ENCODE measurements at regions not wholly inside any gene's neighbourhood (a gene's known extent, or its start where the extent isn't known, plus 50 kb on each side); places are given as distances from the start of the nearest gene placed in this dataset.

DNA sequence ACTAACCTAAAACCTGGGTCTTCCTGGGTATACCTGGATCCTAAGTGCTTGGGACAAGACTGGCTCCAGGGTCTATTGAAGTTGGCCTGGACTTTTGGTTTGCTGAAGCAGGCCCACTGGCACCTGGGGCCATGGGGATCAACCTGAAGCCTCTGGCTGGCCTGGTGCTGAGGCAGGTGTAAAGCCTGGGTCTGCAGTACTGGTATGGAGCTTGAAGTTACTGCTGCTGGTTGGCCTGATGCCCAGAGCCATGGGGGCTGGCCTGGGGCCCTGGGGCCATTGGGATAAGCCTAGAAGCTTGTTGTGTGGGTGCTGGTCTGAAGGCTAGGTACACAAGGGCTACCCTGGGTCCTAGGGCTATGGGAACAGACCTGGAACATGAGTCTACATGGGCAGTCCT is 743.2 kb upstream of the GRIA3 start:
- Histone ChIP-seq H3K36me3 (ENCODE audit: control insufficient read depth, insufficient read depth, low read length) (no peaks in the 10 kb centered on the region), H3K4me3 (ENCODE audit: low read depth, low read length) (no peak overlapping the region), H3K27me3 (ENCODE audit: control insufficient read depth, insufficient read depth, low read length) (no peaks in the 10 kb centered on the region)
- FAIRE-seq (no peak), DNase-seq (ENCODE audit: low read depth) (no peak)
- no peak for TF ChIP-seq CTCF (IDR thresholded peaks at IDR 0.05; ENCODE audit: insufficient read depth, low read length, severe bottlenecking)

- TF ChIP-seq CTCF (IDR thresholded peaks at IDR 0.05; ENCODE audit: insufficient read depth, low read length, severe bottlenecking): no peak
- Histone ChIP-seq H3K36me3 (ENCODE audit: control insufficient read depth, insufficient read depth, low read length) (no peaks in the 10 kb centered on the region), H3K27me3 (ENCODE audit: control insufficient read depth, insufficient read depth, low read length) (no peaks in the 10 kb centered on the region), H3K4me3 (ENCODE audit: low read depth, low read length) (no peak overlapping the region)
- no peak for DNase-seq (ENCODE audit: low read depth)
- no peak for FAIRE-seq
Observed at GRCh38 chrX:122441451-122441850, 742.6 kb upstream of the GRIA3 start.

DNA sequence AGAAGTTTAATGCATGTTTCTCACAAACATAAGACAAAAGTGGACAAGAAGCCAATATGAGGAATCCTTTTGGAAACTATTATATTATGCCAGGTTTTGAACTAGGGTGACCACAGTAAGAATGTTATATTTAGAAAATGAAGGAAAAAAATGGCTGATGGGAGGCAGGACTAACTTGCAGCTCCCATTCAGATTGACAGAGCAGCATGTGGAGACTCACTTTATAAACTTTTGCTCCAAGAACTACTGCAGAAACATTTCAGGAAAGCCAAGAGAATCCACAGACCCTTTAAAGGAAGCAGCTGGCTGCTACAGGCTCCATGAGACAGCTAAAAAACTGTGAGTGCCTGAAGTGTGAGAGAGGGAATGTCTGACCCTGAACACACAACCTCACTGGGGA is 738.6 kb upstream of the GRIA3 start:
- no peak for DNase-seq (ENCODE audit: low read depth)
- Histone ChIP-seq H3K36me3 (ENCODE audit: control insufficient read depth, insufficient read depth, low read length) (no peaks in the 10 kb centered on the region), H3K27me3 (ENCODE audit: control insufficient read depth, insufficient read depth, low read length) (no peaks in the 10 kb centered on the region), H3K4me3 (ENCODE audit: low read depth, low read length) (no peak overlapping the region)
- TF ChIP-seq CTCF (IDR thresholded peaks at IDR 0.05; ENCODE audit: insufficient read depth, low read length, severe bottlenecking): no peak
- FAIRE-seq: no peak

GRCh38 chrX:122464341-122464740 is 719.7 kb upstream of the GRIA3 start:
- DNase-seq (ENCODE audit: low read depth) (no peak), FAIRE-seq (no peak)

GRCh38 chrX:122475306-122475705 is 708.8 kb upstream of the GRIA3 start:
- no peak for TF ChIP-seq CTCF (IDR thresholded peaks at IDR 0.05; ENCODE audit: insufficient read depth, low read length, severe bottlenecking)
- Histone ChIP-seq H3K27me3 (ENCODE audit: control insufficient read depth, insufficient read depth, low read length) (no peaks in the 10 kb centered on the region), H3K36me3 (ENCODE audit: control insufficient read depth, insufficient read depth, low read length) (no peaks in the 10 kb centered on the region), H3K4me3 (ENCODE audit: low read depth, low read length) (no peak overlapping the region)
- peak; percentile 68 for DNase-seq (ENCODE audit: low read depth)
- no peak for FAIRE-seq

More at GRCh38 chrX:122464341-122464740, 719.7 kb upstream of the GRIA3 start:
- Histone ChIP-seq H3K27me3 (ENCODE audit: control insufficient read depth, insufficient read depth, low read length) (no peaks in the 10 kb centered on the region), H3K36me3 (ENCODE audit: control insufficient read depth, insufficient read depth, low read length) (no peaks in the 10 kb centered on the region), H3K4me3 (ENCODE audit: low read depth, low read length) (no peak overlapping the region)
- TF ChIP-seq CTCF (IDR thresholded peaks at IDR 0.05; ENCODE audit: insufficient read depth, low read length, severe bottlenecking): no peak

DNA sequence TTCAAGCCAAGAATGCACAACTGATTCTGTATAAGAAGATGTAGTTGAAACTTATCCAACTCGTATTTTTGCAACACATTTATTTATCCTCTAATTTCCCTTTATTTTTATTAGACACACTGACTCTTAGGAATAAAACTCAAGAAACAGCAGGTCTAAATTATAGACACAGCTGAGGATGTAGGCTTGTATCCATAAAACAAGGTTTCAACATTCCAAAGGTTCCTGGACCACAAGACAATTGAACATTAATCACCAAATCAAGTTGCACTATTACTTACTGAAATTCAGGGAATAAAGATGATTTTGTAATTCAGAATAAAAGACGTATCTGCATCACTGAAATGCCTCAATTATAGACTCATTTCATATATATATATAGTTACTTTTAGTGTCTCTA is 683.5 kb upstream of the GRIA3 start:
- DNase-seq (ENCODE audit: low read depth) (no peak), FAIRE-seq (no peak)
- Histone ChIP-seq H3K27me3 (ENCODE audit: control insufficient read depth, insufficient read depth, low read length) (no peaks in the 10 kb centered on the region), H3K4me3 (ENCODE audit: low read depth, low read length) (no peak overlapping the region), H3K36me3 (ENCODE audit: control insufficient read depth, insufficient read depth, low read length) (no peaks in the 10 kb centered on the region)
- TF ChIP-seq CTCF (IDR thresholded peaks at IDR 0.05; ENCODE audit: insufficient read depth, low read length, severe bottlenecking): no peak
